Right cardiac atrium (tissue), 5 donors: ENCODE measurements at regions not wholly inside any gene's neighbourhood (a gene's known extent, or its start where the extent isn't known, plus 50 kb on each side); places are given as distances from the start of the nearest gene placed in this dataset.
"Not testable (repeated sequence)": the region's sequence is repeated elsewhere in the genome, so short reads cannot be mapped to it uniquely, and the experiment has no call there.

ENCODE experiments used
- ATAC-seq, 2 donors: fragments of 200-7000 bp; cut with Tn5 transposase; one replicate each; pipeline versions ENCODE4 v1.8.0 to v1.9.1; 2020; ENCODE audit warnings: moderate library complexity in 2 of 2, mild to moderate bottlenecking in 1 of 2
- DNase-seq, 3 donors: peaks; one replicate each; pipeline ENCODE4 v3.0.0-alpha.2; 2020
- H3K27ac ChIP-seq: one replicate; pipeline ENCODE4 v1.5.1; 2013; ENCODE audit warnings: mild to moderate bottlenecking, low read length, control low read depth, moderate library complexity
- H3K27me3 ChIP-seq: one replicate; pipeline ENCODE4 v1.6.1; 2013; ENCODE audit not compliant: control insufficient read depth, insufficient read depth
- H3K4me1 ChIP-seq: one replicate; pipeline ENCODE4 v1.6.1; 2013; ENCODE audit warnings: low read length; ENCODE audit not compliant: control insufficient read depth, insufficient read depth
- H3K4me3 ChIP-seq: one replicate; pipeline ENCODE4 v1.5.1; 2013; ENCODE audit warnings: low read length, control low read depth
- H3K9me3 ChIP-seq: one replicate; pipeline ENCODE4 v1.6.1; 2013; ENCODE audit warnings: low read length; ENCODE audit not compliant: control insufficient read depth
- WGBS: extraction: QIAGEN DNeasy Blood & Tissue Kit; methylation state at CpG from one replicate; pipeline ENCODE4 v1.1.7; 2013; 5-methylcytosine and 5-hydroxymethylcytosine counted together
- intact Hi-C, 4 donors: fragments of 100-400 bp; cut with DNase I; formaldehyde crosslinking; loops; one replicate each; pipeline versions ENCODE4 v1.11.0 to v1.14.0; 2022 to 2023
- donor health status: healthy with polysubstance abuse.
- donor health status: DM: no; HTN: yes; CAD: no.
- donor health status: DM: no; HTN: no; CAD: no.
- donor health status: DM: no; HTN: yes; CAD: no; lungs with severe emphysema.
- donor health status: DM: yes; HTN: yes; CAD: no.

GRCh38 chr21:28066076-28066475, 926.6 kb downstream of the LTN1 start:
- intact Hi-C loops: loop anchor here in 1 of 4 donors (10.0 kb wide), 1 partner anchor 269 kb away; no protein-coding TSS in a partner anchor
- no peaks in the 10 kb centered on the region for H3K4me1 ChIP-seq

GRCh38 chr21:28063241-28064216, 929.1 kb downstream of the LTN1 start:
- no peak overlapping the region for H3K27ac ChIP-seq
- no peak overlapping the region for H3K4me3 ChIP-seq
- H3K9me3 ChIP-seq: no peaks in the 10 kb centered on the region
- WGBS: 94% methylated on average over 6 of the region's 6 CpGs
- H3K4me1 ChIP-seq: no peaks in the 10 kb centered on the region
- no peaks in the 10 kb centered on the region for H3K27me3 ChIP-seq
- DNase-seq (no peak), ATAC-seq (no peak)
- intact Hi-C loops: loop anchor here in 1 of 4 donors (10.0 kb wide), 1 partner anchor 271 kb away; no protein-coding TSS in a partner anchor

More at GRCh38 chr21:28066076-28066475, 926.6 kb downstream of the LTN1 start:
- no peaks in the 10 kb centered on the region for H3K9me3 ChIP-seq
- H3K4me3 ChIP-seq: no peak overlapping the region
- WGBS: 46% methylated on average over 1 of the region's 1 CpG
- H3K27me3 ChIP-seq: no peaks in the 10 kb centered on the region
- no peak for DNase-seq
- no peak for ATAC-seq
- H3K27ac ChIP-seq: no peak overlapping the region

GRCh38 chr21:28052956-28053355, 939.7 kb downstream of the LTN1 start:
- DNase-seq, H3K27me3 ChIP-seq, H3K27ac ChIP-seq, H3K4me1 ChIP-seq, H3K9me3 ChIP-seq, H3K4me3 ChIP-seq, ATAC-seq: not testable (repeated sequence)
- WGBS: 60% methylated on average over 1 of the region's 1 CpG
- intact Hi-C loops: loop anchor here in 2 of 4 donors (10.0 kb wide), 2 partner anchors 1198 to 1208 kb away; partner anchors contain the start of gene ADAMTS1 (in 1 of the 2)

- not testable (repeated sequence) for H3K4me1 ChIP-seq, H3K27me3 ChIP-seq, DNase-seq, H3K9me3 ChIP-seq, H3K4me3 ChIP-seq, H3K27ac ChIP-seq
- intact Hi-C loops: loop anchor here in 2 of 4 donors (10.0 kb wide), 2 partner anchors 1197 to 1207 kb away; partner anchors contain the start of gene ADAMTS1 (in 1 of the 2)
- ATAC-seq: peak; percentile 70 to 75
- WGBS: 18% methylated on average over 4 of the region's 4 CpGs
Observed at GRCh38 chr21:28051649-28052048, 941.0 kb downstream of the LTN1 start.

- H3K9me3 ChIP-seq, intact Hi-C loops, ATAC-seq, H3K4me1 ChIP-seq, DNase-seq, H3K27ac ChIP-seq, H3K4me3 ChIP-seq, H3K27me3 ChIP-seq: not testable (repeated sequence)
Observed at GRCh38 chr21:28035692-28036091, 957.0 kb downstream of the LTN1 start.

- H3K9me3 ChIP-seq, DNase-seq, H3K27me3 ChIP-seq, H3K27ac ChIP-seq, ATAC-seq, H3K4me1 ChIP-seq, intact Hi-C loops, H3K4me3 ChIP-seq: not testable (repeated sequence)
- WGBS: 45% methylated on average over 2 of the region's 2 CpGs
Observed at GRCh38 chr21:28034916-28035315, 957.8 kb downstream of the LTN1 start.

GRCh38 chr21:28034334-28034733, 958.3 kb downstream of the LTN1 start:
- intact Hi-C loops, H3K4me3 ChIP-seq, DNase-seq, H3K9me3 ChIP-seq, H3K27me3 ChIP-seq, H3K27ac ChIP-seq, H3K4me1 ChIP-seq: not testable (repeated sequence)
- ATAC-seq: peak in 1 of 2 donors; percentile 45
- 57% methylated on average over 4 of the region's 4 CpGs for WGBS

- H3K27ac ChIP-seq, H3K4me3 ChIP-seq, DNase-seq, H3K27me3 ChIP-seq, H3K4me1 ChIP-seq, ATAC-seq, intact Hi-C loops, H3K9me3 ChIP-seq: not testable (repeated sequence)
- 98% methylated on average over 1 of the region's 1 CpG for WGBS
Observed at GRCh38 chr21:28032652-28033051, 960.0 kb downstream of the LTN1 start.

GRCh38 chr21:28031066-28031465, 961.6 kb downstream of the LTN1 start:
- H3K27ac ChIP-seq, ATAC-seq, H3K27me3 ChIP-seq, H3K4me3 ChIP-seq, DNase-seq, H3K9me3 ChIP-seq, intact Hi-C loops, H3K4me1 ChIP-seq: not testable (repeated sequence)

GRCh38 chr21:28025111-28025510, 967.6 kb downstream of the LTN1 start:
- Histone ChIP-seq H3K4me1 (no peaks in the 10 kb centered on the region), H3K27me3 (no peaks in the 10 kb centered on the region), H3K9me3 (no peaks in the 10 kb centered on the region), H3K4me3 (no peak overlapping the region), H3K27ac (no peak overlapping the region)
- ATAC-seq (no peak), DNase-seq (no peak)
- intact Hi-C loops: no loop called here
- 96% methylated on average over 1 of the region's 1 CpG for WGBS
